Stimulated activated CD4-positive, alpha-beta T cell treated with anti-CD3 and anti-CD28 coated beads, Interleukin-12 subunit alpha, Interleukin-12 subunit beta, amount 100 ng/mL, for 4 hours (primary cell): ENCODE measurements at regions not wholly inside any gene's neighbourhood (a gene's known extent, or its start where the extent isn't known, plus 50 kb on each side); places are given as distances from the start of the nearest gene placed in this dataset.

Source experiments
- DNase-seq: peaks from one replicate; pipeline ENCODE4 v3.0.0-alpha.2; 2020

- DNase-seq, result no peak
Observed at GRCh38 chr3:124588794-124589193, 141.5 kb upstream of the UMPS start.

GRCh38 chr3:124591699-124592098 lies 138.6 kb upstream of the UMPS start:
- DNase-seq, result no peak

- no peak for DNase-seq
Observed at GRCh38 chr3:124592658-124593441, 137.4 kb upstream of the UMPS start.

GRCh38 chr3:124593442-124593829 lies 136.8 kb upstream of the UMPS start:
- no peak for DNase-seq

- no peak for DNase-seq
Observed at GRCh38 chr3:124594581-124594980, 135.7 kb upstream of the UMPS start.

GRCh38 chr3:124597273-124597672 lies 133.0 kb upstream of the UMPS start:
- DNase-seq, result no peak

- no peak for DNase-seq
Observed at GRCh38 chr3:124597979-124598378, 132.3 kb upstream of the UMPS start.

- DNase-seq, result no peak
Observed at GRCh38 chr3:124599147-124599765, 131.0 kb upstream of the UMPS start.

- no peak for DNase-seq
Observed at GRCh38 chr3:124599779-124600693, 130.2 kb upstream of the UMPS start.

- DNase-seq, result no peak
Observed at GRCh38 chr3:124600765-124601164, 129.5 kb upstream of the UMPS start.

GRCh38 chr3:124601190-124601589 lies 129.1 kb upstream of the UMPS start:
- no peak for DNase-seq

GRCh38 chr3:124602980-124603627 lies 127.1 kb upstream of the UMPS start:
- DNase-seq, result no peak

GRCh38 chr3:124605781-124606579 lies 124.3 kb upstream of the UMPS start:
- DNase-seq, result no peak

- DNase-seq, result no peak
Observed at GRCh38 chr3:124607163-124607562, 123.1 kb upstream of the UMPS start.

- no peak for DNase-seq
Observed at GRCh38 chr3:124609402-124609801, 120.8 kb upstream of the UMPS start.

- DNase-seq, result no peak
Observed at GRCh38 chr3:124610130-124610529, 120.1 kb upstream of the UMPS start.

- no peak for DNase-seq
Observed at GRCh38 chr3:124611520-124611919, 118.7 kb upstream of the UMPS start.

GRCh38 chr3:124615896-124616543 lies 114.2 kb upstream of the UMPS start:
- DNase-seq, result no peak

- no peak for DNase-seq
Observed at GRCh38 chr3:124617177-124617576, 113.1 kb upstream of the UMPS start.

- DNase-seq, result no peak
Observed at GRCh38 chr3:124619887-124620599, 110.2 kb upstream of the UMPS start.

- DNase-seq, result no peak
Observed at GRCh38 chr3:124620600-124621063, 109.6 kb upstream of the UMPS start.
